ENCODE measurements at regions not wholly inside any gene's neighbourhood (a gene's known extent, or its start where the extent isn't known, plus 50 kb on each side); places are given as distances from the start of the nearest gene placed in this dataset.

DNA sequence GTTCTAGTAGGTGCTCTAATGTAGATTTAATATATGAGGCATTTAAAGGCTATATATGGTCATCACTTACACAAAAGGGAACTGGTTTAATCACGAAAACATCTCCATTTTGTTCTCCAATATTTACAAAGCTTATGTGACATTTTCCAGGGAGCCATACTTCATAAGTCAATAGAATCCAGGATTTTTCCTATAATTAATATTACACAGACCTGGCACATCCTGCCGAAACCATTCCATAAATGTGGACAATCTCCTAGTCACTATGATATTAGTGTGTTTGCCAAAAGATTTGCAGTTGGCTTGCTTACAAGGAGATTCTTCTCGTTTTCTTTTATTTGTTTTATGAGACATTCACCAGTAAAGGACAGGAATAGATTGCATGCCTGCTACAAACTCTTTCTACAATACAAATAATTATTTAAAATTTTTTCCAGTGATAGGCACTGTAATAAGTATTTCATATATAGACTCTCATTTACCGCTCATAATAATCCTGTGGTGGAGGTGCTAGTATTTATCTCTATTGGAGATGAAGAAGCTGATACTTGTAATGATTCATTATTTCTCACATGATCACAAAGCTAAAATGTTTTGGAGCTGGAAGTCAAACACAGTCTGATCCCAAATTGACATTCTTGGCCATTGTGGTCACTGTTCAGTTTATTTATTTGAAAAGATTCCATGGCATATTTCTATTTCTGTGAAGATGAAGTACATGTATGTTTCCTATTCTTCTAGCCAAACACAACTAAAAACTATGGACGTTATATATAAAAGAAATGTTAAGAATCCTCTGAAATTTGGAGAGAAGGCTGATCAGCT is 597.0 kb downstream of the HTR1B start:
- Histone ChIP-seq H2AFZ (ENCODE audit: low read depth, low read length, poor library complexity, severe bottlenecking) (no peak overlapping the region), H3K4me2 (ENCODE audit: low read length) (no peak overlapping the region), H3K27me3 (ENCODE audit: insufficient read depth, low read length) (no peaks in the 10 kb centered on the region), H3K4me1 (ENCODE audit: control insufficient read depth in 1 of 2, insufficient read depth in 2 of 2, low read length in 2 of 2) (no peaks in the 10 kb centered on the region), H3K9me3 (ENCODE audit: control insufficient read depth in 1 of 2, insufficient read depth in 1 of 2, low read depth in 1 of 2, low read length in 2 of 2) (no peaks in the 10 kb centered on the region), H3K9ac (ENCODE audit: low read length) (no peak overlapping the region), H3K36me3 (ENCODE audit: control insufficient read depth in 1 of 2, insufficient read depth in 2 of 2, low read length in 2 of 2) (no peaks in the 10 kb centered on the region), H4K20me1 (ENCODE audit: insufficient read depth) (no peaks in the 10 kb centered on the region), H3K4me3 (replicated peaks in 1 of 2; ENCODE audit: low read depth in 1 of 2, low read length in 2 of 2) (no peak overlapping the region), H3K27ac (ENCODE audit: low read depth, low read length) (no peak overlapping the region), H3K79me2 (ENCODE audit: insufficient read depth, low read length) (no peaks in the 10 kb centered on the region), H3K9me2 (ENCODE audit: insufficient read depth) (no peaks in the 10 kb centered on the region)
- ChIA-PET CTCF (no interaction called here), RAD21 (ENCODE audit: low non-redundant PET in 1 of 2, low total read pairs in 2 of 2, uncharacterized antibody in 2 of 2, unreplicated experiment in 2 of 2) (no interaction called here), POLR2A (no interaction called here)
- no TSS peak for BruUV-seq (replicated peaks)
- intact Hi-C loops (cut with micrococcal nuclease): loop anchor here (10.0 kb wide), 1 partner anchor 932 kb away; no protein-coding TSS in a partner anchor
- DNase-seq (ENCODE audit: low read depth, low spot score) (no peak), ATAC-seq (no peak)
- TF ChIP-seq ELF1 (IDR thresholded peaks at IDR 0.05; ENCODE audit: borderline replicate concordance, low read depth): no peak
- TF ChIP-seq, protein P1, sequence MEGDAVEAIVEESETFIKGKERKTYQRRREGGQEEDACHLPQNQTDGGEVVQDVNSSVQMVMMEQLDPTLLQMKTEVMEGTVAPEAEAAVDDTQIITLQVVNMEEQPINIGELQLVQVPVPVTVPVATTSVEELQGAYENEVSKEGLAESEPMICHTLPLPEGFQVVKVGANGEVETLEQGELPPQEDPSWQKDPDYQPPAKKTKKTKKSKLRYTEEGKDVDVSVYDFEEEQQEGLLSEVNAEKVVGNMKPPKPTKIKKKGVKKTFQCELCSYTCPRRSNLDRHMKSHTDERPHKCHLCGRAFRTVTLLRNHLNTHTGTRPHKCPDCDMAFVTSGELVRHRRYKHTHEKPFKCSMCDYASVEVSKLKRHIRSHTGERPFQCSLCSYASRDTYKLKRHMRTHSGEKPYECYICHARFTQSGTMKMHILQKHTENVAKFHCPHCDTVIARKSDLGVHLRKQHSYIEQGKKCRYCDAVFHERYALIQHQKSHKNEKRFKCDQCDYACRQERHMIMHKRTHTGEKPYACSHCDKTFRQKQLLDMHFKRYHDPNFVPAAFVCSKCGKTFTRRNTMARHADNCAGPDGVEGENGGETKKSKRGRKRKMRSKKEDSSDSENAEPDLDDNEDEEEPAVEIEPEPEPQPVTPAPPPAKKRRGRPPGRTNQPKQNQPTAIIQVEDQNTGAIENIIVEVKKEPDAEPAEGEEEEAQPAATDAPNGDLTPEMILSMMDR (IDR thresholded peaks at IDR 0.05 in 2 of 3, conservative IDR thresholded peaks at IDR 0.05 in 1 of 3; ENCODE audit: borderline replicate concordance in 1 of 3, insufficient read depth in 1 of 3, low read depth in 2 of 3, low read length in 2 of 3): no peak
- TF ChIP-seq, protein P2, sequence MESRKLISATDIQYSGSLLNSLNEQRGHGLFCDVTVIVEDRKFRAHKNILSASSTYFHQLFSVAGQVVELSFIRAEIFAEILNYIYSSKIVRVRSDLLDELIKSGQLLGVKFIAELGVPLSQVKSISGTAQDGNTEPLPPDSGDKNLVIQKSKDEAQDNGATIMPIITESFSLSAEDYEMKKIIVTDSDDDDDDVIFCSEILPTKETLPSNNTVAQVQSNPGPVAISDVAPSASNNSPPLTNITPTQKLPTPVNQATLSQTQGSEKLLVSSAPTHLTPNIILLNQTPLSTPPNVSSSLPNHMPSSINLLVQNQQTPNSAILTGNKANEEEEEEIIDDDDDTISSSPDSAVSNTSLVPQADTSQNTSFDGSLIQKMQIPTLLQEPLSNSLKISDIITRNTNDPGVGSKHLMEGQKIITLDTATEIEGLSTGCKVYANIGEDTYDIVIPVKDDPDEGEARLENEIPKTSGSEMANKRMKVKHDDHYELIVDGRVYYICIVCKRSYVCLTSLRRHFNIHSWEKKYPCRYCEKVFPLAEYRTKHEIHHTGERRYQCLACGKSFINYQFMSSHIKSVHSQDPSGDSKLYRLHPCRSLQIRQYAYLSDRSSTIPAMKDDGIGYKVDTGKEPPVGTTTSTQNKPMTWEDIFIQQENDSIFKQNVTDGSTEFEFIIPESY (IDR thresholded peaks at IDR 0.05; ENCODE audit: extremely low read depth, insufficient replicate concordance, low read length): no peak
- no peak for TF ChIP-seq SRF (IDR thresholded peaks at IDR 0.05; ENCODE audit: low read depth)
